Stomach (tissue), 4 donors: ENCODE measurements at regions not wholly inside any gene's neighbourhood (a gene's known extent, or its start where the extent isn't known, plus 50 kb on each side); places are given as distances from the start of the nearest gene placed in this dataset.

Experiments used
- EP300 ChIP-seq: sonication (generic); formaldehyde crosslinking; IDR thresholded peaks from one replicate; pipeline ENCODE4 v1.6.1; 2017; ENCODE audit warnings: antibody characterized with exemption
- POLR2AphosphoS5 ChIP-seq, 3 donors: sonication (generic); formaldehyde crosslinking; IDR thresholded peaks; one replicate each; pipeline ENCODE4 v1.6.1; 2016; ENCODE audit warnings: antibody characterized with exemption in 3 of 3
- TF ChIP-seq, protein P1 (sequence below), 7 experiments: fragments of 450-650 bp in 4 of 7; fragments of 200-600 bp in 3 of 7; sonication (generic) in 3 of 7; IDR thresholded peaks; one replicate each; pipeline ENCODE4 v1.5.1; 2016 to 2019; ENCODE audit warnings: antibody characterized with exemption in 7 of 7, control low read depth in 2 of 7, mild to moderate bottlenecking in 1 of 7

DNA sequence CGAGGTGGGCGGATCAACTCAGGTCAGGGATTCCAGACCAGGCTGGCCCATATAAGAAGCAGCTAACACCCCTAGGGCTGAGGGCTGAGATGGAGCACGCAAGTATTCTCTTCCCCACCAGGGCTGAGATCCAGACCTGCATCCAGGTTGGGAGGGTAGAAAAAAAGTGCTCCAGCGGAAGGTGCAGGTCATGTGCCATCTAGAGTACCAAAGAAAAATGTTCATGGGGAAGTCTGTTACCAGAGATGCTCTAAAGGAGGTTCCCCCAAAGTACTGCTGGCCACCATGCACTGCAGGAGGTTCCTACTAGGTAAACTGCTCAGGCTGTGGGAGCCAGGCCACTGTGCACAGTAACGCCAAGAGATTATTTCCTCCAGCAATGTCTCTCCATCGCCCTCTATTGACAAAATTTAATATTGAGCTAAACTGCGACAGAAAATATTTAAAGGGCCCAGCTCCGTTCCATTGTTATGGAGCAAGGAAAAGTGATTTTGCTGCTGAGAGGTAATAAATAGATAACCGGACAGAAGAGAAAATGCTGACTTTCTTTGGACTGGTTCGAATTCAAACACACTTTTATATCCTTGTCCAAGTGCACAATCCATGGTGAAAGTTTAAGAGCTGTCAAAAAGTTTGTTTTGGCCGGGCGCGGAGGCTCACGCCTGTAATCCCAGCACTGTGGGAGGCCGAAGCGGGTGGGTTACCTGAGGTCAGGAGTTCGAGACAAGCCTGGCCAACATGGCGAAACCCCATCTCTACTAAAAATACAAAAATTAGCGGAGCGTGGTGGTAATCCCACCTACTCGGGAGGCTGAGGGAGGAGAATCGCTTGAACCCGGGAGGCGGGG is 159.9 kb downstream of the OR2B2 start:
- no peak for TF ChIP-seq POLR2AphosphoS5 (IDR thresholded peaks at IDR 0.05)
- TF ChIP-seq, protein P1, sequence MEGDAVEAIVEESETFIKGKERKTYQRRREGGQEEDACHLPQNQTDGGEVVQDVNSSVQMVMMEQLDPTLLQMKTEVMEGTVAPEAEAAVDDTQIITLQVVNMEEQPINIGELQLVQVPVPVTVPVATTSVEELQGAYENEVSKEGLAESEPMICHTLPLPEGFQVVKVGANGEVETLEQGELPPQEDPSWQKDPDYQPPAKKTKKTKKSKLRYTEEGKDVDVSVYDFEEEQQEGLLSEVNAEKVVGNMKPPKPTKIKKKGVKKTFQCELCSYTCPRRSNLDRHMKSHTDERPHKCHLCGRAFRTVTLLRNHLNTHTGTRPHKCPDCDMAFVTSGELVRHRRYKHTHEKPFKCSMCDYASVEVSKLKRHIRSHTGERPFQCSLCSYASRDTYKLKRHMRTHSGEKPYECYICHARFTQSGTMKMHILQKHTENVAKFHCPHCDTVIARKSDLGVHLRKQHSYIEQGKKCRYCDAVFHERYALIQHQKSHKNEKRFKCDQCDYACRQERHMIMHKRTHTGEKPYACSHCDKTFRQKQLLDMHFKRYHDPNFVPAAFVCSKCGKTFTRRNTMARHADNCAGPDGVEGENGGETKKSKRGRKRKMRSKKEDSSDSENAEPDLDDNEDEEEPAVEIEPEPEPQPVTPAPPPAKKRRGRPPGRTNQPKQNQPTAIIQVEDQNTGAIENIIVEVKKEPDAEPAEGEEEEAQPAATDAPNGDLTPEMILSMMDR (IDR thresholded peaks at IDR 0.05), result peak in 5 of 7 experiments; percentile 61 to 90 (median 73)
- no peak for TF ChIP-seq EP300
